Mammary epithelial cell (primary cell): ENCODE measurements at regions not wholly inside any gene's neighbourhood (a gene's known extent, or its start where the extent isn't known, plus 50 kb on each side); places are given as distances from the start of the nearest gene placed in this dataset.

Experiments
- CTCF ChIP-seq, 2 donors: IDR thresholded peaks in 1 of 2; conservative IDR thresholded peaks in 1 of 2; 2 replicates each; pipeline ENCODE4 v1.5.1; 2011 to 2012; ENCODE audit warnings: inconsistent platforms in 2 of 2, low read length in 2 of 2, mild to moderate bottlenecking in 2 of 2, control low read depth in 1 of 2, low read depth in 1 of 2; ENCODE audit not compliant: insufficient read depth in 1 of 2; ENCODE audit errors: extremely low read depth in 1 of 2
- EZH2 ChIP-seq: IDR thresholded peaks from 2 replicates; pipeline ENCODE4 v1.6.1; 2012; ENCODE audit warnings: low read length, inconsistent platforms, borderline replicate concordance

GRCh38 chr9:106625259-106625789, 237.6 kb upstream of the ZNF462 start:
- TF ChIP-seq CTCF (conservative IDR thresholded peaks at IDR 0.05 in 1 of 2, IDR thresholded peaks at IDR 0.05 in 1 of 2; ENCODE audit: extremely low read depth in 1 of 2, insufficient read depth in 1 of 2, low read depth in 1 of 2, low read length in 2 of 2) (no peak), EZH2 (no peak)
